KMS-11 (cell line): ENCODE measurements at regions not wholly inside any gene's neighbourhood (a gene's known extent, or its start where the extent isn't known, plus 50 kb on each side); places are given as distances from the start of the nearest gene placed in this dataset.

Experiments
- H2AFZ ChIP-seq: fragments of 200-600 bp; sonication (generic); 2 replicates; pipeline ENCODE4 v1.6.1; 2016; ENCODE audit warnings: antibody characterized with exemption, mixed run types, low read depth
- H3K27ac ChIP-seq: fragments of 200-600 bp; sonication (generic); 2 replicates; pipeline ENCODE4 v1.6.1; 2016; ENCODE audit warnings: mild to moderate bottlenecking, mixed run types
- H3K27me3 ChIP-seq: fragments of 200-600 bp; sonication (generic); 2 replicates; pipeline ENCODE4 v1.6.1; 2017; ENCODE audit warnings: mild to moderate bottlenecking, low read depth, mixed run types, moderate library complexity; ENCODE audit not compliant: insufficient read depth
- H3K36me3 ChIP-seq: fragments of 200-600 bp; sonication (generic); 2 replicates; pipeline ENCODE4 v1.6.1; 2017; ENCODE audit warnings: mild to moderate bottlenecking, mixed run types; ENCODE audit not compliant: insufficient read depth
- H3K4me1 ChIP-seq: fragments of 200-600 bp; sonication (generic); 2 replicates; pipeline ENCODE4 v1.6.1; 2016; ENCODE audit warnings: mild to moderate bottlenecking, low read depth, mixed run types; ENCODE audit not compliant: poor library complexity, severe bottlenecking
- H3K4me2 ChIP-seq: fragments of 200-600 bp; sonication (generic); 2 replicates; pipeline ENCODE4 v1.7.0; 2016; ENCODE audit warnings: mild to moderate bottlenecking, mixed run types
- H3K4me3 ChIP-seq: fragments of 200-600 bp; sonication (generic); IDR thresholded peaks from 2 replicates; pipeline ENCODE4 v1.6.1; 2017; ENCODE audit warnings: low read depth, low read length, mixed read lengths; ENCODE audit not compliant: insufficient read depth
- H3K79me2 ChIP-seq: fragments of 200-600 bp; sonication (generic); 2 replicates; pipeline ENCODE4 v1.6.1; 2016; ENCODE audit warnings: low read depth, mixed run types; ENCODE audit not compliant: insufficient read depth
- H3K9ac ChIP-seq: fragments of 200-600 bp; sonication (generic); 2 replicates; pipeline ENCODE4 v1.6.1; 2016; ENCODE audit warnings: mild to moderate bottlenecking, mixed run types
- H4K20me1 ChIP-seq: fragments of 200-600 bp; sonication (generic); 2 replicates; pipeline ENCODE4 v1.6.1; 2016; ENCODE audit warnings: mild to moderate bottlenecking, mixed run types; ENCODE audit not compliant: insufficient read depth
- TF ChIP-seq, protein P1 (sequence below): fragments of 200-600 bp; sonication (generic); conservative IDR thresholded peaks from 2 replicates; pipeline ENCODE4 v1.6.1; 2017; ENCODE audit warnings: low read depth, mild to moderate bottlenecking, antibody characterized with exemption, low read length, moderate library complexity, mixed read lengths

DNA sequence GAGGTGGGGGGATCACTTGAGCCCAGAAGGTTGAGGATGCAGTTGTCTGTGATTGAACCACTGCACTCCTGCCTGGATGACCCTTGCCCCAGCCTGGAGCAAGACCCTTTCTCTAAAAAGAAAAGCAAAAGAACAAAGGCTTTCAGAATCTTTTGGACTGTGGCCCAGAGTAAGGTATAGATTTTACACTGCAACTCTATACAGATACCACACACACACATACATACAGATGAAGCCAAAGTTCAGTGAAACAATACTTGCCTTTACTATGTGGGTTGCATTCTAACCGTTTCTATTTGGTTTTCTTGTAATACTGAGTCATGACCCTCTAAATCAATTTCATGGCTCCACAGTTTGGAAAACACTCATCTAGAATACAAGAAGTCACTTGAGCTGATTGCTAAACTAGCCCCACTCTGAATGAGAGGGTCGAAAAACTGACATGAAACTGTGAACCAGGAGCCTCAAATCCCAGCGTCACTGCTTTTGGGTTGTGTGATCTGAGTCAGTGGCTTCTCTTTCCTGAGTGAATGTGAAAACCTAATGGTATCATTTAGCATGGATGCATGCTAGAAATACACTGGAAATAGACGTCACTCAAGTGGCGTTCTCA lies 756.1 kb downstream of the UQCRFS1 start:
- Histone ChIP-seq H2AFZ (no peak overlapping the region), H3K27me3 (no peaks in the 10 kb centered on the region), H3K27ac (no peak overlapping the region), H3K36me3 (no peaks in the 10 kb centered on the region), H3K79me2 (no peaks in the 10 kb centered on the region), H3K4me2 (no peak overlapping the region), H3K9ac (no peak overlapping the region), H3K4me3 (no peak overlapping the region), H3K4me1 (no peaks in the 10 kb centered on the region), H4K20me1 (no peaks in the 10 kb centered on the region)
- TF ChIP-seq, protein P1, sequence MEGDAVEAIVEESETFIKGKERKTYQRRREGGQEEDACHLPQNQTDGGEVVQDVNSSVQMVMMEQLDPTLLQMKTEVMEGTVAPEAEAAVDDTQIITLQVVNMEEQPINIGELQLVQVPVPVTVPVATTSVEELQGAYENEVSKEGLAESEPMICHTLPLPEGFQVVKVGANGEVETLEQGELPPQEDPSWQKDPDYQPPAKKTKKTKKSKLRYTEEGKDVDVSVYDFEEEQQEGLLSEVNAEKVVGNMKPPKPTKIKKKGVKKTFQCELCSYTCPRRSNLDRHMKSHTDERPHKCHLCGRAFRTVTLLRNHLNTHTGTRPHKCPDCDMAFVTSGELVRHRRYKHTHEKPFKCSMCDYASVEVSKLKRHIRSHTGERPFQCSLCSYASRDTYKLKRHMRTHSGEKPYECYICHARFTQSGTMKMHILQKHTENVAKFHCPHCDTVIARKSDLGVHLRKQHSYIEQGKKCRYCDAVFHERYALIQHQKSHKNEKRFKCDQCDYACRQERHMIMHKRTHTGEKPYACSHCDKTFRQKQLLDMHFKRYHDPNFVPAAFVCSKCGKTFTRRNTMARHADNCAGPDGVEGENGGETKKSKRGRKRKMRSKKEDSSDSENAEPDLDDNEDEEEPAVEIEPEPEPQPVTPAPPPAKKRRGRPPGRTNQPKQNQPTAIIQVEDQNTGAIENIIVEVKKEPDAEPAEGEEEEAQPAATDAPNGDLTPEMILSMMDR = no peak

DNA sequence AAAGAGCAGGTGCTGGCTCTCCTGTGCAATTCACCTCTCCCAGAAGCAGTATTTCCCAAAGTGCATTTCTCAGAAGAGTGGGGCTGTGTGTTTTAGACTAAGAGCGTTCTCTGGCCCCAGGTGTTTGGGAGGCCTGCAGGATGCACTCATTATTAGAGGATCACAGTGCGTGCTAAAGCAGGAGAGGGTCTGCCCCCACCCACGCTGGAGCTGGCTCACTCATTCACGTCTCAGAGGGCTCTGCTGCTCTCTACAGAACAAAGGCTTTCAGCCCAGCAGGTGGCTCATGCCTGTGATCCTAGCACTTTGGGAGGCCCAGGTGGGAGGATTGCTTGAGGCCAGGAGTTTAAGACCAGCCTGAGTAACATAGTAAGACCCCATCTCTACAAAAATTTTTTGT lies 756.7 kb downstream of the UQCRFS1 start:
- no peaks in the 10 kb centered on the region for H3K4me1 ChIP-seq
- no peaks in the 10 kb centered on the region for H3K27me3 ChIP-seq
- no peaks in the 10 kb centered on the region for H3K36me3 ChIP-seq
- H3K4me3 ChIP-seq = no peak overlapping the region
- H3K79me2 ChIP-seq = no peaks in the 10 kb centered on the region
- TF ChIP-seq, protein P1 = no peak
- H3K4me2 ChIP-seq = no peak overlapping the region
- H2AFZ ChIP-seq = no peak overlapping the region
- no peaks in the 10 kb centered on the region for H4K20me1 ChIP-seq
- H3K27ac ChIP-seq = no peak overlapping the region
- H3K9ac ChIP-seq = no peak overlapping the region

DNA sequence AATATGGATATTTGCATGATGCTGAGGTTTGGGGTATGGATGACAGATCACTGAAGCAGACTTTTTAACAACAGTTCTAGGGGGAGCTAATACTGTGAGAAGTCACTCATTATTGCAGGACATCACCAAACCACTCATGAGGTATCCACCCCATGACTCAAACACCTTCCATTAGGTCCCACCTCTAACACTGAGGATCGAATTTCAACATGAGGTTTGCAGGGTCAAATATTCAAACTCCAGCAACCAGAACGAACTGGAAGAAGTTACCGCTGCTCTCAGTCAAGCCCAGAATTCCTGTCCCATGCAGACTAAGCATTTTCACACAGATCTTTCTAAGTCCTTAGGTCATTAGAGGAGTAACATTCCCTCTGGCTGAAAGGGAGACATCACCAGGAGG lies 758.9 kb downstream of the UQCRFS1 start:
- Histone ChIP-seq H3K9ac (no peak overlapping the region), H4K20me1 (no peaks in the 10 kb centered on the region), H3K27me3 (no peaks in the 10 kb centered on the region), H3K27ac (no peak overlapping the region), H2AFZ (no peak overlapping the region), H3K36me3 (no peaks in the 10 kb centered on the region), H3K4me1 (no peaks in the 10 kb centered on the region), H3K79me2 (no peaks in the 10 kb centered on the region), H3K4me3 (no peak overlapping the region), H3K4me2 (no peak overlapping the region)
- TF ChIP-seq, protein P1 = no peak

DNA sequence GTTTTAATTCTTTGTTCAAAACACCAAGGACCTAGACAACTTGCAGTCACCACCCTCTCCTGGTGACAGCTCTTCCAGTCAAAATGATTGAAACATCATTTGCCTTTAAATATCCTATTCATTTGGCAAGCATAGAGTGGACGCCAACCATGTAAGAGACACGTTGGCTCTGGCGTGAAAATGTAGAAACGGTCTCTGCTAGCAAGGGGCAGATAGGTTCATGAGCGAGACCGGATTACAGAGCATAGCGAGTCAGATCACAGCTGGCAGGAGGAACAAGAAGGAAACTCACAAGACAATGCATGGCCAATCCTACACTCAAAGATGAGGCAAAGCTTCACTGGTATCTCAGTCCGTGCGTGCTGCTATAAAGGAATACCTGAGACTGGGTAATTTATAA lies 759.5 kb downstream of the UQCRFS1 start:
- H3K79me2 ChIP-seq = no peaks in the 10 kb centered on the region
- TF ChIP-seq, protein P1 = no peak
- H3K9ac ChIP-seq = no peak overlapping the region
- H2AFZ ChIP-seq = no peak overlapping the region
- H3K4me1 ChIP-seq = no peaks in the 10 kb centered on the region
- no peaks in the 10 kb centered on the region for H4K20me1 ChIP-seq
- no peaks in the 10 kb centered on the region for H3K27me3 ChIP-seq
- no peak overlapping the region for H3K27ac ChIP-seq
- H3K4me3 ChIP-seq = no peak overlapping the region
- H3K36me3 ChIP-seq = no peaks in the 10 kb centered on the region
- no peak overlapping the region for H3K4me2 ChIP-seq
